ENCODE measurements at regions not wholly inside any gene's neighbourhood (a gene's known extent, or its start where the extent isn't known, plus 50 kb on each side); places are given as distances from the start of the nearest gene placed in this dataset.

- no peaks in the 10 kb centered on the region for H3K4me1 ChIP-seq (ENCODE audit: control insufficient read depth in 2 of 2, insufficient read depth in 2 of 2, low read length in 2 of 2)
- no peaks in the 10 kb centered on the region for H3K27me3 ChIP-seq (ENCODE audit: control insufficient read depth in 2 of 2, insufficient read depth in 2 of 2, low read length in 2 of 2)
- H3K4me3 Mint-ChIP-seq: no peak overlapping the region
- DNase-seq (no peak), ATAC-seq (no peak)
- H3K27ac ChIP-seq (ENCODE audit: low read depth, low read length): no peak overlapping the region
- ChIA-PET CTCF (no interaction called here), POLR2A (no interaction called here)
- H3K4me3 ChIP-seq (ENCODE audit: low read length): no peak overlapping the region
- no peaks in the 10 kb centered on the region for H3K36me3 Mint-ChIP-seq
- H3K9me3 ChIP-seq (ENCODE audit: control insufficient read depth in 2 of 3, low read length in 3 of 3): no peaks in the 10 kb centered on the region
- H3K4me1 Mint-ChIP-seq: no peaks in the 10 kb centered on the region
- H3K27ac Mint-ChIP-seq: no peak overlapping the region
- no peaks in the 10 kb centered on the region for H3K36me3 ChIP-seq (ENCODE audit: control insufficient read depth in 2 of 3, insufficient read depth in 3 of 3, low read length in 3 of 3)
- peaks cover 7 to 39% (median 16%) of the 10 kb centered on the region in 5 donors for H3K27me3 Mint-ChIP-seq
- intact Hi-C loops (cut with micrococcal nuclease): no loop called here
- peaks cover 0 to 7% (median 0%) of the 10 kb centered on the region in 11 donors for H3K9me3 Mint-ChIP-seq
Measured at GRCh38 chr2:225340923-225341322, 58.6 kb upstream of the NYAP2 start.

GRCh38 chr2:225337183-225337582, 62.3 kb upstream of the NYAP2 start:
- H3K4me3 ChIP-seq (ENCODE audit: low read length): no peak overlapping the region
- ChIA-PET POLR2A (no interaction called here), CTCF (no interaction called here)
- Mint-ChIP-seq H3K9me3 (no peaks in the 10 kb centered on the region), H3K36me3 (no peaks in the 10 kb centered on the region), H3K4me3 (no peak overlapping the region), H3K27me3 (peaks cover 7 to 16% (median 10%) of the 10 kb centered on the region in 5 donors), H3K4me1 (no peaks in the 10 kb centered on the region), H3K27ac (no peak overlapping the region)
- intact Hi-C loops (cut with micrococcal nuclease): no loop called here
- H3K36me3 ChIP-seq (ENCODE audit: control insufficient read depth in 2 of 3, insufficient read depth in 3 of 3, low read length in 3 of 3): no peaks in the 10 kb centered on the region
- H3K27ac ChIP-seq (ENCODE audit: low read depth, low read length): no peak overlapping the region
- no peaks in the 10 kb centered on the region for H3K9me3 ChIP-seq (ENCODE audit: control insufficient read depth in 2 of 3, low read length in 3 of 3)
- no peaks in the 10 kb centered on the region for H3K27me3 ChIP-seq (ENCODE audit: control insufficient read depth in 2 of 2, insufficient read depth in 2 of 2, low read length in 2 of 2)
- DNase-seq: no peak
- H3K4me1 ChIP-seq (ENCODE audit: control insufficient read depth in 2 of 2, insufficient read depth in 2 of 2, low read length in 2 of 2): no peaks in the 10 kb centered on the region
- ATAC-seq: no peak

- ChIA-PET POLR2A (no interaction called here), CTCF (no interaction called here)
- Mint-ChIP-seq H3K4me1 (no peaks in the 10 kb centered on the region), H3K4me3 (no peak overlapping the region), H3K27ac (no peak overlapping the region), H3K27me3 (peaks cover 4 to 12% (median 9%) of the 10 kb centered on the region in 5 donors), H3K36me3 (no peaks in the 10 kb centered on the region), H3K9me3 (no peaks in the 10 kb centered on the region)
- no peaks in the 10 kb centered on the region for H3K36me3 ChIP-seq (ENCODE audit: control insufficient read depth in 2 of 3, insufficient read depth in 3 of 3, low read length in 3 of 3)
- H3K4me3 ChIP-seq (ENCODE audit: low read length): no peak overlapping the region
- no peaks in the 10 kb centered on the region for H3K27me3 ChIP-seq (ENCODE audit: control insufficient read depth in 2 of 2, insufficient read depth in 2 of 2, low read length in 2 of 2)
- intact Hi-C loops (cut with micrococcal nuclease): no loop called here
- no peaks in the 10 kb centered on the region for H3K4me1 ChIP-seq (ENCODE audit: control insufficient read depth in 2 of 2, insufficient read depth in 2 of 2, low read length in 2 of 2)
- no peaks in the 10 kb centered on the region for H3K9me3 ChIP-seq (ENCODE audit: control insufficient read depth in 2 of 3, low read length in 3 of 3)
- no peak overlapping the region for H3K27ac ChIP-seq (ENCODE audit: low read depth, low read length)
- DNase-seq: no peak
- ATAC-seq: no peak
Measured at GRCh38 chr2:225334514-225334913, 65.0 kb upstream of the NYAP2 start.

- Histone ChIP-seq H3K27ac (ENCODE audit: low read depth, low read length) (no peak overlapping the region), H3K4me1 (ENCODE audit: control insufficient read depth in 2 of 2, insufficient read depth in 2 of 2, low read length in 2 of 2) (no peaks in the 10 kb centered on the region), H3K9me3 (ENCODE audit: control insufficient read depth in 2 of 3, low read length in 3 of 3) (no peaks in the 10 kb centered on the region), H3K36me3 (ENCODE audit: control insufficient read depth in 2 of 3, insufficient read depth in 3 of 3, low read length in 3 of 3) (no peaks in the 10 kb centered on the region), H3K4me3 (ENCODE audit: low read length) (no peak overlapping the region), H3K27me3 (ENCODE audit: control insufficient read depth in 2 of 2, insufficient read depth in 2 of 2, low read length in 2 of 2) (no peaks in the 10 kb centered on the region)
- Mint-ChIP-seq H3K4me3 (no peak overlapping the region), H3K9me3 (peaks cover 0 to 3% (median 0%) of the 10 kb centered on the region in 11 donors), H3K27ac (no peak overlapping the region), H3K4me1 (no peaks in the 10 kb centered on the region), H3K36me3 (no peaks in the 10 kb centered on the region), H3K27me3 (peaks cover 0 to 14% (median 4%) of the 10 kb centered on the region in 5 donors)
- ATAC-seq: no peak
- no peak for DNase-seq
- intact Hi-C loops (cut with micrococcal nuclease): no loop called here
- ChIA-PET POLR2A (no interaction called here), CTCF (no interaction called here)
Measured at GRCh38 chr2:225328192-225328591, 71.3 kb upstream of the NYAP2 start.

- Histone ChIP-seq H3K4me1 (ENCODE audit: control insufficient read depth in 2 of 2, insufficient read depth in 2 of 2, low read length in 2 of 2) (no peaks in the 10 kb centered on the region), H3K4me3 (ENCODE audit: low read length) (no peak overlapping the region), H3K36me3 (ENCODE audit: control insufficient read depth in 2 of 3, insufficient read depth in 3 of 3, low read length in 3 of 3) (no peaks in the 10 kb centered on the region), H3K27ac (ENCODE audit: low read depth, low read length) (no peak overlapping the region), H3K27me3 (ENCODE audit: control insufficient read depth in 2 of 2, insufficient read depth in 2 of 2, low read length in 2 of 2) (no peaks in the 10 kb centered on the region), H3K9me3 (ENCODE audit: control insufficient read depth in 2 of 3, low read length in 3 of 3) (no peaks in the 10 kb centered on the region)
- ChIA-PET CTCF (no interaction called here), POLR2A (no interaction called here)
- H3K9me3 Mint-ChIP-seq: peaks cover 0 to 4% (median 0%) of the 10 kb centered on the region in 11 donors
- no peak overlapping the region for H3K27ac Mint-ChIP-seq
- intact Hi-C loops (cut with micrococcal nuclease): no loop called here
- no peak overlapping the region for H3K4me3 Mint-ChIP-seq
- ATAC-seq (no peak), DNase-seq (no peak)
- H3K4me1 Mint-ChIP-seq: no peaks in the 10 kb centered on the region
- H3K27me3 Mint-ChIP-seq: peaks cover 0 to 14% (median 4%) of the 10 kb centered on the region in 5 donors
- no peaks in the 10 kb centered on the region for H3K36me3 Mint-ChIP-seq
Measured at GRCh38 chr2:225326969-225327368, 72.5 kb upstream of the NYAP2 start.

GRCh38 chr2:225319872-225320271, 79.6 kb upstream of the NYAP2 start:
- no peak overlapping the region for H3K4me3 ChIP-seq (ENCODE audit: low read length)
- H3K9me3 Mint-ChIP-seq: peaks cover 0 to 12% (median 5%) of the 10 kb centered on the region in 11 donors
- peaks cover 0 to 5% (median 0%) of the 10 kb centered on the region in 5 donors for H3K27me3 Mint-ChIP-seq
- no peaks in the 10 kb centered on the region for H3K4me1 ChIP-seq (ENCODE audit: control insufficient read depth in 2 of 2, insufficient read depth in 2 of 2, low read length in 2 of 2)
- intact Hi-C loops (cut with micrococcal nuclease): no loop called here
- ATAC-seq: no peak
- no peak overlapping the region for H3K4me3 Mint-ChIP-seq
- no peaks in the 10 kb centered on the region for H3K27me3 ChIP-seq (ENCODE audit: control insufficient read depth in 2 of 2, insufficient read depth in 2 of 2, low read length in 2 of 2)
- ChIA-PET CTCF (no interaction called here), POLR2A (no interaction called here)
- H3K36me3 Mint-ChIP-seq: no peaks in the 10 kb centered on the region
- peaks cover 0 to 11% (median 0%) of the 10 kb centered on the region in 3 experiments for H3K9me3 ChIP-seq (ENCODE audit: control insufficient read depth in 2 of 3, low read length in 3 of 3)
- no peaks in the 10 kb centered on the region for H3K4me1 Mint-ChIP-seq
- H3K27ac ChIP-seq (ENCODE audit: low read depth, low read length): no peak overlapping the region
- no peak for DNase-seq
- no peaks in the 10 kb centered on the region for H3K36me3 ChIP-seq (ENCODE audit: control insufficient read depth in 2 of 3, insufficient read depth in 3 of 3, low read length in 3 of 3)
- no peak overlapping the region for H3K27ac Mint-ChIP-seq

- DNase-seq: no peak
- no peak for ATAC-seq
- H3K27ac Mint-ChIP-seq: no peak overlapping the region
- intact Hi-C loops (cut with micrococcal nuclease): no loop called here
- ChIA-PET CTCF (no interaction called here), POLR2A (no interaction called here)
- H3K27me3 Mint-ChIP-seq: peaks cover 0 to 5% (median 0%) of the 10 kb centered on the region in 5 donors
- no peaks in the 10 kb centered on the region for H3K4me1 Mint-ChIP-seq
- H3K4me3 Mint-ChIP-seq: no peak overlapping the region
- Histone ChIP-seq H3K9me3 (ENCODE audit: control insufficient read depth in 2 of 3, low read length in 3 of 3) (peaks cover 0 to 11% (median 0%) of the 10 kb centered on the region in 3 experiments), H3K4me3 (ENCODE audit: low read length) (no peak overlapping the region), H3K36me3 (ENCODE audit: control insufficient read depth in 2 of 3, insufficient read depth in 3 of 3, low read length in 3 of 3) (no peaks in the 10 kb centered on the region), H3K27ac (ENCODE audit: low read depth, low read length) (no peak overlapping the region), H3K27me3 (ENCODE audit: control insufficient read depth in 2 of 2, insufficient read depth in 2 of 2, low read length in 2 of 2) (no peaks in the 10 kb centered on the region), H3K4me1 (ENCODE audit: control insufficient read depth in 2 of 2, insufficient read depth in 2 of 2, low read length in 2 of 2) (no peaks in the 10 kb centered on the region)
- peaks cover 0 to 12% (median 5%) of the 10 kb centered on the region in 11 donors for H3K9me3 Mint-ChIP-seq
- no peaks in the 10 kb centered on the region for H3K36me3 Mint-ChIP-seq
Measured at GRCh38 chr2:225318440-225318839, 81.1 kb upstream of the NYAP2 start.

Data from naive thymus-derived CD4-positive, alpha-beta T cell (primary cell).